ENCODE measurements at regions not wholly inside any gene's neighbourhood (a gene's known extent, or its start where the extent isn't known, plus 50 kb on each side); places are given as distances from the start of the nearest gene placed in this dataset.

- no peak overlapping the region for H3K27ac ChIP-seq (ENCODE audit: low read depth, low read length, poor library complexity, severe bottlenecking)
- no peak for DNase-seq (ENCODE audit: low spot score)
- intact Hi-C loops (cut with micrococcal nuclease; ENCODE audit: unreplicated experiment) = no loop called here
- H3K4me1 ChIP-seq (ENCODE audit: insufficient read depth, low read length, poor library complexity, severe bottlenecking) = no peaks in the 10 kb centered on the region
- no peak for TF ChIP-seq CTCF (conservative IDR thresholded peaks at IDR 0.05; ENCODE audit: low read length)
- TF ChIP-seq EZH2phosphoT487 (IDR thresholded peaks at IDR 0.05; ENCODE audit: borderline replicate concordance, low read depth, low read length) = no peak
- no peaks in the 10 kb centered on the region for H3K9me2 ChIP-seq (ENCODE audit: insufficient read depth, low read length)
- H3K79me2 ChIP-seq (ENCODE audit: insufficient read depth, low read depth, low read length) = no peaks in the 10 kb centered on the region
- no peaks in the 10 kb centered on the region for H3K9me3 ChIP-seq (ENCODE audit: low read length)
- no peak overlapping the region for H2AFZ ChIP-seq (ENCODE audit: low read length)
- ChIA-PET CTCF (ENCODE audit: unreplicated experiment) (no interaction called here), POLR2A (interaction anchor here (0.6 kb wide), 1 partner anchor 380 kb away, joined by 3 read pairs; no protein-coding TSS in a partner anchor)
- H3K36me3 ChIP-seq (ENCODE audit: insufficient read depth, low read length) = no peaks in the 10 kb centered on the region
- no peaks in the 10 kb centered on the region for H4K20me1 ChIP-seq (ENCODE audit: insufficient read depth, low read length)
- no TSS peak for BruUV-seq (replicated peaks)
- H3K4me3 ChIP-seq (ENCODE audit: low read depth, low read length, poor library complexity, severe bottlenecking) = no peak overlapping the region
- no peak overlapping the region for H3K4me2 ChIP-seq (ENCODE audit: low read length)
These were observed 114.1 kb upstream of the KCNIP4 start for GRCh38 chr4:22062676-22063075.

DNA sequence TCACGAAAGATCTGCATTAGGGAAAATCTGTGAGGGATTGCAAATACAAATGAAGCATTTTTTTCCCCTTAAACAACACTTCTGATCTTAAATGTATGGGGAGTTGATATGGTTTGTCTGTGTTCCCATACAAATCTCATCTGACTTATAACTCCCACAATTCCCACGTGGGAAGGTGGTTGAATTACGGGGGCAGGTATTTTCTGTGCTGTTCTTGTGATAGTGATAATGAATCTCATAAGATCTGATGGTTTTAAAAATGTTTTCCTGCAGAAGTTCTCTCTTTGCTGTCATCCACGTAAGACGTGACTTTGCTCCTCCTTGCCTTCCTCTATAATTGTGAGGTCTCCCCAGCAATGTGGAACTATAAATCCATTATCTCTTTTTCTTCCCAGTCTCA is 107.4 kb upstream of the KCNIP4 start:
- POLR2A ChIA-PET = no interaction called here
- no TSS peak for BruUV-seq (replicated peaks)
- no peaks in the 10 kb centered on the region for H3K4me1 ChIP-seq (ENCODE audit: insufficient read depth, low read length, poor library complexity, severe bottlenecking)

DNA sequence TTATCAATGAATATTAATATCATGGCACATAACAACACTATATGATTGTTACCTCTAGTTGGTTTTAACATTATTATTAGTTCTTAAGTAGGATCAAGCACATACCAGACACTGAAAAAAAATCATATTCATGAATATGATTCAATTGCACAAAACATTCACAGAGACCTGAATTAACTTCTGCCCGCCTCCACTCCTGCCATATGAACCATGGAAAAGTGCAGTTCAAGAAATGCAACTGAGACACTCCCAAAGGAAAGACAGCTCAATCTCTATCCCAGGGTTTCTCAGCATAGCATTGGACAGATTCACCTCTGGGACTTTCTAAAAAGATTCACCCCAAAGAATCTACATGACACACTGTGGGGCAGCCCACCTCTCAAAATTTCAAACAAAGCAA is 103.5 kb upstream of the KCNIP4 start:
- H3K9me3 ChIP-seq (ENCODE audit: low read length) = no peaks in the 10 kb centered on the region
- H3K4me1 ChIP-seq (ENCODE audit: insufficient read depth, low read length, poor library complexity, severe bottlenecking) = no peaks in the 10 kb centered on the region
- no peak overlapping the region for H2AFZ ChIP-seq (ENCODE audit: low read length)
- POLR2A ChIA-PET = no interaction called here
- no peaks in the 10 kb centered on the region for H3K9me2 ChIP-seq (ENCODE audit: insufficient read depth, low read length)
- H4K20me1 ChIP-seq (ENCODE audit: insufficient read depth, low read length) = no peaks in the 10 kb centered on the region
- no peak overlapping the region for H3K4me3 ChIP-seq (ENCODE audit: low read depth, low read length, poor library complexity, severe bottlenecking)
- H3K27ac ChIP-seq (ENCODE audit: low read depth, low read length, poor library complexity, severe bottlenecking) = no peak overlapping the region
- no peaks in the 10 kb centered on the region for H3K36me3 ChIP-seq (ENCODE audit: insufficient read depth, low read length)
- no peak overlapping the region for H3K4me2 ChIP-seq (ENCODE audit: low read length)
- TF ChIP-seq CTCF (conservative IDR thresholded peaks at IDR 0.05; ENCODE audit: low read length) (no peak), EZH2phosphoT487 (IDR thresholded peaks at IDR 0.05; ENCODE audit: borderline replicate concordance, low read depth, low read length) (no peak)
- intact Hi-C loops (cut with micrococcal nuclease; ENCODE audit: unreplicated experiment) = no loop called here
- CTCF ChIA-PET (ENCODE audit: unreplicated experiment) = no interaction called here
- no peak for DNase-seq (ENCODE audit: low spot score)
- no peaks in the 10 kb centered on the region for H3K79me2 ChIP-seq (ENCODE audit: insufficient read depth, low read depth, low read length)
- BruUV-seq (replicated peaks) = no TSS peak

More for the DNA sequence above, 107.4 kb upstream of the KCNIP4 start:
- H3K4me2 ChIP-seq (ENCODE audit: low read length) = no peak overlapping the region
- H3K79me2 ChIP-seq (ENCODE audit: insufficient read depth, low read depth, low read length) = no peaks in the 10 kb centered on the region
- TF ChIP-seq EZH2phosphoT487 (IDR thresholded peaks at IDR 0.05; ENCODE audit: borderline replicate concordance, low read depth, low read length) (no peak), CTCF (conservative IDR thresholded peaks at IDR 0.05; ENCODE audit: low read length) (no peak)
- no peaks in the 10 kb centered on the region for H3K9me3 ChIP-seq (ENCODE audit: low read length)
- H2AFZ ChIP-seq (ENCODE audit: low read length) = no peak overlapping the region
- CTCF ChIA-PET (ENCODE audit: unreplicated experiment) = no interaction called here
- H3K36me3 ChIP-seq (ENCODE audit: insufficient read depth, low read length) = no peaks in the 10 kb centered on the region
- no peak overlapping the region for H3K4me3 ChIP-seq (ENCODE audit: low read depth, low read length, poor library complexity, severe bottlenecking)
- no peak for DNase-seq (ENCODE audit: low spot score)
- no peaks in the 10 kb centered on the region for H4K20me1 ChIP-seq (ENCODE audit: insufficient read depth, low read length)
- no peaks in the 10 kb centered on the region for H3K9me2 ChIP-seq (ENCODE audit: insufficient read depth, low read length)
- intact Hi-C loops (cut with micrococcal nuclease; ENCODE audit: unreplicated experiment) = no loop called here
- no peak overlapping the region for H3K27ac ChIP-seq (ENCODE audit: low read depth, low read length, poor library complexity, severe bottlenecking)
